22Rv1 (cell line): ENCODE measurements at regions not wholly inside any gene's neighbourhood (a gene's known extent, or its start where the extent isn't known, plus 50 kb on each side); places are given as distances from the start of the nearest gene placed in this dataset.

Experiments
- H3K27ac ChIP-seq: fragments of 450-650 bp; 2 replicates; pipeline ENCODE4 v1.5.1; 2017
- ZFX ChIP-seq: fragments of 450-650 bp; IDR thresholded peaks from 2 replicates; pipeline ENCODE4 v1.6.1; 2017; ENCODE audit warnings: antibody characterized with exemption, borderline replicate concordance
- TF ChIP-seq, protein P1 (sequence below): fragments of 450-650 bp; IDR thresholded peaks from 2 replicates; pipeline ENCODE4 v1.5.1; 2017; ENCODE audit warnings: mild to moderate bottlenecking

DNA sequence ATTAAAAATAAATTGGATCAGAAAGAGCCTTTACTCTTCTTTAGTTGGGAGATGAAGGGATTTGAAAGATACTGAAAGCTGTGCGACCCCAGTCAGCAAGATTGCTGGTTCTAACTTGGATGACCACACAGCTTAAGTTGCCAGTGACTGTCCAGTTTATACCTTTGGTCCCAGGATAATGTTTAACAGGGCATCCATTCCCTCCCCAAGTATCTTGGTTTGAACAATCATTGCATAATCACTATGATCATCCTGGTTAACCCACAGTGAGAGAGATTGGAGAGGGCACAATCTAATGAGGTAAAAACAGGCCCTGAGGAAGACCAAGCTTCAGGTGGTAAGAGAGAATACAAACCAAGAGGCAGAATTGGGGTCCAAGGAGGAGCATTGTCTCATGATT, 798.3 kb downstream of the MAFB start:
- no peak for TF ChIP-seq ZFX
- TF ChIP-seq, protein P1, sequence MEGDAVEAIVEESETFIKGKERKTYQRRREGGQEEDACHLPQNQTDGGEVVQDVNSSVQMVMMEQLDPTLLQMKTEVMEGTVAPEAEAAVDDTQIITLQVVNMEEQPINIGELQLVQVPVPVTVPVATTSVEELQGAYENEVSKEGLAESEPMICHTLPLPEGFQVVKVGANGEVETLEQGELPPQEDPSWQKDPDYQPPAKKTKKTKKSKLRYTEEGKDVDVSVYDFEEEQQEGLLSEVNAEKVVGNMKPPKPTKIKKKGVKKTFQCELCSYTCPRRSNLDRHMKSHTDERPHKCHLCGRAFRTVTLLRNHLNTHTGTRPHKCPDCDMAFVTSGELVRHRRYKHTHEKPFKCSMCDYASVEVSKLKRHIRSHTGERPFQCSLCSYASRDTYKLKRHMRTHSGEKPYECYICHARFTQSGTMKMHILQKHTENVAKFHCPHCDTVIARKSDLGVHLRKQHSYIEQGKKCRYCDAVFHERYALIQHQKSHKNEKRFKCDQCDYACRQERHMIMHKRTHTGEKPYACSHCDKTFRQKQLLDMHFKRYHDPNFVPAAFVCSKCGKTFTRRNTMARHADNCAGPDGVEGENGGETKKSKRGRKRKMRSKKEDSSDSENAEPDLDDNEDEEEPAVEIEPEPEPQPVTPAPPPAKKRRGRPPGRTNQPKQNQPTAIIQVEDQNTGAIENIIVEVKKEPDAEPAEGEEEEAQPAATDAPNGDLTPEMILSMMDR = no peak
- no peak overlapping the region for H3K27ac ChIP-seq

DNA sequence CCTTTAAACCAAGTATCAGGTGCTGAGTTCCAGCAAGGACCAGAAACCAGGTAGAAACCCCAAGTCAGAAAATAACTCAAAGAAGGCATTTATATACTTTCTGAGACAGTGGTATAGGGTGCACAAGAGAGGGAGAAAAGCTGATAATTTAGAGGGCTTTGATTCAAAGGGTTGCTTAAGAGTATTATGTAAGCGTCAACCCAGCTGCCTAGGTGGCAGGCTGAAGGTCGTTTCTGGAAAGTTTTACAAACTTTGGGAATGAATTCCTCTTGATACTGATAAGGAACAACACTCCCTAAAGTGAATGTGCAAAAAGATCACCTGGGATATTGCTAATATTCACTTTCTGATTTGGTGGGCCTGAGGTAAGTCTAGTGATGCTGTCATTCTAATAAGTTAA, 800.7 kb downstream of the MAFB start:
- no peak overlapping the region for H3K27ac ChIP-seq
- no peak for TF ChIP-seq ZFX
- TF ChIP-seq, protein P1 = no peak

DNA sequence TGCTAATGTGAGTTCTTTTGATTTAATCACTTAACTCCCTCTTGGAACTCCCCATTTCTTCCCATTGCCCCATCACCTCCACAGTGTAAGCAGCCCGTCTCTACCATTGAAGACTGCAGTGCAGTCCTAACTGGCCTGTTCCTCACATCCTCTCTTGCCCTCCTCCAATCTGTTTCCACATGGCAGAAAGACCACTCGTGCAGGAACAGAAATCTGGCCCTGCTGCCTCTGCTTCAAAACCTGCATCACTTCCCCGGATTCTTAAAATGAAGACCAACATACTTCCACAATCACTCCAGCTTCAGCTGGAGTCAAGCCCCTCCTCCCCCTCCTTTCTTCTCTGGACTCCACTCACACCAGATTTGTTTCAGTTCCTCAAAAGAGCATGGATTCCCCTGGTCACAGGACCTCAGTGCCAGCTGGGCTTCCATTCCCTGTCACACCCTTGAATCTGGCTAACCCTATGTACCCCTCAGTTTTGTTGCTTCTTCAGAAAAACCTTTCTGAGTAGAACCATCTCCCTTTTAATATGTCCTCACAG, 802.3 kb downstream of the MAFB start:
- H3K27ac ChIP-seq = no peak overlapping the region
- no peak for TF ChIP-seq ZFX
- TF ChIP-seq, protein P1 = no peak

DNA sequence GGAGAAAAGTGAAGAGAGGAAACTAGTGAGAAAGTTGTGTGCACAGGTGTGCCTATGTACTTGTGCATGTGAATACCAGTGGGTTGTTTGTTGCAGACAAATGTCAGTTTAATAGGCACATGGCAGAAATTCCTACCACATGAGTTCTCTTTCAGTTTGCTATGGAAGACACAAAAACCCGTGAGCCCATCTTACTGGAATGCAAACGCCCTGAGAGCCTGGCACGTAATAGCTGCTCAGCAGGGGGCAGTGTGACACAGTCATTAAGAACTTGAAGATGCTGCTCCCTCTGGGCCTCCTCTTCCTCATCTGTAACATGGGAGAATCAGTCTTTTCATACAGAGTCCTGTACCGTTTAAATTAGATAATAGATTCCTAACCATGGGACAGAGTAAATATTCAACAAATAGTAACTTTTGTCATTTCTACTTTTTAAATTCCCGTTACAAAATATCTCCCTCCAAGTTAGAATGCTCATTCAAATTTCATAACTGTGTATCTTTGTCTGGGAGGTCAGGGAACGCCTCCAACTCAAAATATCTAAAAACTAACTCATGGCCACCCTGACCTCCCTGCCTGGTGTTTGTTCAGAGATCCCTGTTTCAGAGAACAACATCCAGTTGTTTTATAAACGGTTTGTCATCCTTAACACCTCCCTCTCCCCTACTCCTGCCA, 802.9 kb downstream of the MAFB start:
- TF ChIP-seq, protein P1 = peak; percentile 75
- no peak for TF ChIP-seq ZFX

DNA sequence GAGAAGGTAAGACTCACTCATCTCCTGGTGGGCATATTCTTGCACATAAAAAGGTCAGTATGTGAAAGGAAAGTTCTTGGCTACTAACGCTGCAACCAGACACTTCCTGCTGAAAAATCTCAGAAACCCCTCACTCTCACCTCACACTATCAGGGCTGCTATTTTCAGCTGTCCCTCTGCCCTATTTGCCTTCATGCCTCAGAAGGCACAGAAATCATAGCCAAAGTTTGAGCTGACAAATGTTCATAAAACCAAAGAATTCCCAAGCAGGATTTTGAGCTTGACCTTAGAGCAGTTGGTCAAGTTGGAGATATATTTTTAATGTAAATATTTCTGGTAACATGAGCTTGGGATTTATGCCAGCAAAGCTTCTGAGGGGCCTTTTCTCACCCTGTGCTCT, 806.2 kb downstream of the MAFB start:
- no peak for TF ChIP-seq ZFX
- TF ChIP-seq, protein P1 = no peak
- no peak overlapping the region for H3K27ac ChIP-seq

More for the DNA sequence above, 802.9 kb downstream of the MAFB start:
- H3K27ac ChIP-seq = no peak overlapping the region

DNA sequence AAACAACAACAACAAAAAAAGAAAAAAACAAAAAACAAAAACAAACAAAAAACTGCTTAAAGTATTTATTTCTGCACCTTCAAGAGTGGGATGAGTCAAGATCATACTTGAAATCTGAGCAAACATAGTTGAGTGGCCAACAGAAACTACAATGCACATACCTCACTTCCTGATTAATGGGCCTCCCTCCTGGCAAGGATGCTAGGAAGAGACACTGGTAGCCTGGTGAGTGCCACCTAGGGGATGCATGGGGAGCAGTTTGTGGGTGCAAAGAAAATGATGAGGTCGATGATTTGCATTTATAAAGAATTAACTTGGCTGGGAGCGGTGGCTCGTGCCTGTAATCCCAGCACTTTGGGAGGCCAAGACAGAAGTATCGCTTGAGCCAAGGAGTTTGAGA, 808.1 kb downstream of the MAFB start:
- TF ChIP-seq ZFX = no peak
- TF ChIP-seq, protein P1 = peak; percentile 14; the same call in 1 of the 2 replicates
- no peak overlapping the region for H3K27ac ChIP-seq

DNA sequence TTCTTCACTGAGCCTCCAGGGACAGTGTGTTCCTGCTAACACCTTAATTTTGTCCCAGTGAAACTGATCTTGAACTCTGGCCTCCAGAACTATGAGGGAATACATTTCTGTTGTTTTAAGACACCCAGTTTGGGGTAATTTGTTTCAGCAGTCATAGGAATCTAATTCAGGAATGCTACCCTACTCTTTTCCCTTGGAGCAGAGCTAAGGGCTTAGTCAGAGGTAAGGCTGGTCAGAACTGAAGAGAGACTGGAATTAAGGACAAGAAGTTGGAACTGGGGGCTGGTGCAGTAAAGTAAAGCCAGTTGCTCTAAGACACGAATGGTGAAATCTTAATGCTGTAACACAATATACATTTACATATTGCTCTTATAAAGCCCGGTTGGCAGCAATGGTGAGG, 809.7 kb downstream of the MAFB start:
- TF ChIP-seq, protein P1 = no peak
- no peak for TF ChIP-seq ZFX
- no peak overlapping the region for H3K27ac ChIP-seq
